K562 (cell line): ENCODE measurements at regions not wholly inside any gene's neighbourhood (a gene's known extent, or its start where the extent isn't known, plus 50 kb on each side); places are given as distances from the start of the nearest gene placed in this dataset.

ENCODE experiments used
- CBX3 ChIP-seq, 2 experiments: IDR thresholded peaks; 1 replicate in 1 of 2; 2 replicates in 1 of 2; pipeline ENCODE4 v1.6.1; 2012; ENCODE audit warnings: inconsistent platforms in 2 of 2, low read length in 2 of 2, borderline replicate concordance in 1 of 2, control low read depth in 1 of 2
- CC2D1A ChIP-seq: fragments of 450-650 bp; IDR thresholded peaks from 2 replicates; pipeline ENCODE4 v1.6.1; 2017; ENCODE audit warnings: mild to moderate bottlenecking
- CTBP1 ChIP-seq: fragments of 450-650 bp; IDR thresholded peaks from 2 replicates; pipeline ENCODE4 v1.6.1; 2016; ENCODE audit warnings: borderline replicate concordance
- DMBX1 ChIP-seq: fragments of 250-450 bp; sonication (Bioruptor Pico); IDR thresholded peaks from 2 replicates; pipeline ENCODE4 v1.8.0; 2022; ENCODE audit warnings: inconsistent platforms, mild to moderate bottlenecking, moderate library complexity, borderline replicate concordance
- JUN ChIP-seq, 2 experiments: sonication (generic) in 1 of 2; formaldehyde crosslinking in 1 of 2; IDR thresholded peaks; 2 replicates each; pipeline versions ENCODE4 v1.6.1 to v1.8.0; 2012 to 2022; ENCODE audit warnings: borderline replicate concordance in 2 of 2, mild to moderate bottlenecking in 2 of 2, improper control_type of control experiment in 1 of 2, low read depth in 1 of 2, low read length in 1 of 2, missing genetic modification reagents in 1 of 2
- KDM1A ChIP-seq, 2 experiments: fragments of 450-650 bp; IDR thresholded peaks; 2 replicates each; pipeline ENCODE4 v1.6.1; 2016; ENCODE audit warnings: mild to moderate bottlenecking in 2 of 2
- KLF16 ChIP-seq: IDR thresholded peaks from 2 replicates; pipeline ENCODE4 v1.6.1; 2016; ENCODE audit warnings: antibody characterized with exemption
- RHOXF2B ChIP-seq: fragments of 250-450 bp; sonication (Bioruptor Pico); conservative IDR thresholded peaks from 2 replicates; pipeline ENCODE4 v1.5.1; 2021
- TEAD4 ChIP-seq, 2 experiments: sonication (generic) in 1 of 2; formaldehyde crosslinking in 1 of 2; IDR thresholded peaks; 2 replicates each; pipeline versions ENCODE4 v1.6.1 to v1.8.0; 2012 to 2022; ENCODE audit warnings: borderline replicate concordance in 1 of 2, inconsistent platforms in 1 of 2, low read length in 1 of 2, mild to moderate bottlenecking in 1 of 2, missing genetic modification reagents in 1 of 2
- ZNF134 ChIP-seq: fragments of 250-450 bp; sonication (Bioruptor Pico); conservative IDR thresholded peaks from 2 replicates; pipeline ENCODE4 v1.4.0; 2020
- ZNF311 ChIP-seq: fragments of 250-450 bp; sonication (Bioruptor Pico); IDR thresholded peaks from 2 replicates; pipeline ENCODE4 v1.4.0; 2020; ENCODE audit warnings: mild to moderate bottlenecking, moderate library complexity
- ZNF347 ChIP-seq: fragments of 450-650 bp; formaldehyde crosslinking; IDR thresholded peaks from 2 replicates; pipeline ENCODE4 v1.4.0; 2020; ENCODE audit warnings: low read depth, mild to moderate bottlenecking, moderate library complexity
- ZNF644 ChIP-seq: fragments of 200-800 bp; sonication (Bioruptor generic); IDR thresholded peaks from 2 replicates; pipeline ENCODE4 v1.6.1; 2016; ENCODE audit warnings: low read depth, missing genetic modification characterization, missing compliant biosample characterization
- TF ChIP-seq, protein P1 (sequence below): fragments of 200-800 bp; sonication (Bioruptor generic); IDR thresholded peaks from 2 replicates; pipeline ENCODE4 v1.6.1; 2016; ENCODE audit warnings: missing genetic modification characterization, missing compliant biosample characterization
- TF ChIP-seq, protein P2 (sequence below): fragments of 450-650 bp; formaldehyde crosslinking; IDR thresholded peaks from 2 replicates; pipeline ENCODE4 v1.4.0; 2022; ENCODE audit warnings: missing genetic modification characterization
- TF ChIP-seq, protein P3 (sequence below), 2 experiments: fragments of 450-650 bp; IDR thresholded peaks; 2 replicates each; pipeline ENCODE4 v1.6.1; 2018; ENCODE audit warnings: mild to moderate bottlenecking in 2 of 2, low read depth in 1 of 2; ENCODE audit not compliant: partially characterized antibody in 2 of 2

DNA sequence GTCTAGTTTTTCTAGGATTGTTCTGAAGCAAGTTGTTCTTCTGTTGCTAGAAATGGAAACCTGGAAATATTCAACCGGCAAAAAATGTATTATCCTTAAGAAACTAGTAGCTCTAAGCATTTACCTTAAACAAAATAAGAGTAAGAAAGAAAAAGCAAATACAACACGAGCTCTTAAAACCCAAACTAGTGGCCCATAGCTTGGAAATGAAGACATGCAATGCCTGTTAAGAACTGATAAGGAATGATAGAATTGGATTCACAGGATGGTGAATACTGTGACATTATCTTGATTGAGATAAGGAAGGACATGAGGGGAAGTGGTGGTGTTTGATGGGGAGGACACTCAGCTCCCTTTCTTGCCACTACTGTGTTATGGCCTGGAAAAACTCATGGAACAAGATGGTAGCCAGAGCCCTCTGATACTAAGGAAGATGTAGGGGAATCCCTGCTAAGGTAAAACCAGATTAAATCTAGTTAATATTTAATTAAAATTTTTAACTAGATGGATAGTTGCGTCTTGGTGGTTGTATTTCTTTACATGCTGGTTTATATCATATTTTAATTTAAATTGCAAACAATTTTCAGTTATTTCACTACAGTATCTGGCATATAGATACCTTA, 193.8 kb downstream of the LPIN1 start (continued):
- peak; percentile 45; the same call in 1 of the 2 replicates for TF ChIP-seq DMBX1 (CRISPR knock-in tag)
- TF ChIP-seq ZNF311 (CRISPR knock-in tag) = peak; percentile 71; the same call in 1 of the 2 replicates
- peak; percentile 92 for TF ChIP-seq KLF16
- no peak for TF ChIP-seq RHOXF2B (CRISPR knock-in tag)
- TF ChIP-seq JUN (IDR thresholded peaks at IDR 0.05; ENCODE audit: borderline replicate concordance, low read depth, low read length) = peak; percentile 70
- no peak for TF ChIP-seq JUN (CRISPR knock-in tag; IDR thresholded peaks at IDR 0.05; ENCODE audit: borderline replicate concordance)
- no peak for TF ChIP-seq ZNF347 (CRISPR knock-in tag)
- peak; percentile 41; the same call in 1 of the 2 replicates for TF ChIP-seq ZNF134 (CRISPR knock-in tag)
- TF ChIP-seq KDM1A (IDR thresholded peaks at IDR 0.05) = peak; percentile 93 to 95
- TF ChIP-seq CBX3 (IDR thresholded peaks at IDR 0.05; ENCODE audit: borderline replicate concordance in 1 of 2, low read length in 2 of 2) = peak in 1 of 2 experiments; percentile 8; a peak in 1 of 3 replicates
- TF ChIP-seq, protein P1, sequence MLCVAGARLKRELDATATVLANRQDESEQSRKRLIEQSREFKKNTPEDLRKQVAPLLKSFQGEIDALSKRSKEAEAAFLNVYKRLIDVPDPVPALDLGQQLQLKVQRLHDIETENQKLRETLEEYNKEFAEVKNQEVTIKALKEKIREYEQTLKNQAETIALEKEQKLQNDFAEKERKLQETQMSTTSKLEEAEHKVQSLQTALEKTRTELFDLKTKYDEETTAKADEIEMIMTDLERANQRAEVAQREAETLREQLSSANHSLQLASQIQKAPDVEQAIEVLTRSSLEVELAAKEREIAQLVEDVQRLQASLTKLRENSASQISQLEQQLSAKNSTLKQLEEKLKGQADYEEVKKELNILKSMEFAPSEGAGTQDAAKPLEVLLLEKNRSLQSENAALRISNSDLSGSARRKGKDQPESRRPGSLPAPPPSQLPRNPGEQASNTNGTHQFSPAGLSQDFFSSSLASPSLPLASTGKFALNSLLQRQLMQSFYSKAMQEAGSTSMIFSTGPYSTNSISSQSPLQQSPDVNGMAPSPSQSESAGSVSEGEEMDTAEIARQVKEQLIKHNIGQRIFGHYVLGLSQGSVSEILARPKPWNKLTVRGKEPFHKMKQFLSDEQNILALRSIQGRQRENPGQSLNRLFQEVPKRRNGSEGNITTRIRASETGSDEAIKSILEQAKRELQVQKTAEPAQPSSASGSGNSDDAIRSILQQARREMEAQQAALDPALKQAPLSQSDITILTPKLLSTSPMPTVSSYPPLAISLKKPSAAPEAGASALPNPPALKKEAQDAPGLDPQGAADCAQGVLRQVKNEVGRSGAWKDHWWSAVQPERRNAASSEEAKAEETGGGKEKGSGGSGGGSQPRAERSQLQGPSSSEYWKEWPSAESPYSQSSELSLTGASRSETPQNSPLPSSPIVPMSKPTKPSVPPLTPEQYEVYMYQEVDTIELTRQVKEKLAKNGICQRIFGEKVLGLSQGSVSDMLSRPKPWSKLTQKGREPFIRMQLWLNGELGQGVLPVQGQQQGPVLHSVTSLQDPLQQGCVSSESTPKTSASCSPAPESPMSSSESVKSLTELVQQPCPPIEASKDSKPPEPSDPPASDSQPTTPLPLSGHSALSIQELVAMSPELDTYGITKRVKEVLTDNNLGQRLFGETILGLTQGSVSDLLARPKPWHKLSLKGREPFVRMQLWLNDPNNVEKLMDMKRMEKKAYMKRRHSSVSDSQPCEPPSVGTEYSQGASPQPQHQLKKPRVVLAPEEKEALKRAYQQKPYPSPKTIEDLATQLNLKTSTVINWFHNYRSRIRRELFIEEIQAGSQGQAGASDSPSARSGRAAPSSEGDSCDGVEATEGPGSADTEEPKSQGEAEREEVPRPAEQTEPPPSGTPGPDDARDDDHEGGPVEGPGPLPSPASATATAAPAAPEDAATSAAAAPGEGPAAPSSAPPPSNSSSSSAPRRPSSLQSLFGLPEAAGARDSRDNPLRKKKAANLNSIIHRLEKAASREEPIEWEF (CRISPR knock-in tag) = peak; percentile 53; the same call in 1 of the 2 replicates
- TF ChIP-seq CC2D1A = peak; percentile 71
- peak; percentile 90 for TF ChIP-seq ZNF644 (tag)
- TF ChIP-seq, protein P2, sequence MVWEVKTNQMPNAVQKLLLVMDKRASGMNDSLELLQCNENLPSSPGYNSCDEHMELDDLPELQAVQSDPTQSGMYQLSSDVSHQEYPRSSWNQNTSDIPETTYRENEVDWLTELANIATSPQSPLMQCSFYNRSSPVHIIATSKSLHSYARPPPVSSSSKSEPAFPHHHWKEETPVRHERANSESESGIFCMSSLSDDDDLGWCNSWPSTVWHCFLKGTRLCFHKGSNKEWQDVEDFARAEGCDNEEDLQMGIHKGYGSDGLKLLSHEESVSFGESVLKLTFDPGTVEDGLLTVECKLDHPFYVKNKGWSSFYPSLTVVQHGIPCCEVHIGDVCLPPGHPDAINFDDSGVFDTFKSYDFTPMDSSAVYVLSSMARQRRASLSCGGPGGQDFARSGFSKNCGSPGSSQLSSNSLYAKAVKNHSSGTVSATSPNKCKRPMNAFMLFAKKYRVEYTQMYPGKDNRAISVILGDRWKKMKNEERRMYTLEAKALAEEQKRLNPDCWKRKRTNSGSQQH (CRISPR knock-in tag) = 0 out of 2 replicates have a peak, but pooled peaks have one; percentile 37
- peak; percentile 94 for TF ChIP-seq CTBP1
- TF ChIP-seq, protein P3, sequence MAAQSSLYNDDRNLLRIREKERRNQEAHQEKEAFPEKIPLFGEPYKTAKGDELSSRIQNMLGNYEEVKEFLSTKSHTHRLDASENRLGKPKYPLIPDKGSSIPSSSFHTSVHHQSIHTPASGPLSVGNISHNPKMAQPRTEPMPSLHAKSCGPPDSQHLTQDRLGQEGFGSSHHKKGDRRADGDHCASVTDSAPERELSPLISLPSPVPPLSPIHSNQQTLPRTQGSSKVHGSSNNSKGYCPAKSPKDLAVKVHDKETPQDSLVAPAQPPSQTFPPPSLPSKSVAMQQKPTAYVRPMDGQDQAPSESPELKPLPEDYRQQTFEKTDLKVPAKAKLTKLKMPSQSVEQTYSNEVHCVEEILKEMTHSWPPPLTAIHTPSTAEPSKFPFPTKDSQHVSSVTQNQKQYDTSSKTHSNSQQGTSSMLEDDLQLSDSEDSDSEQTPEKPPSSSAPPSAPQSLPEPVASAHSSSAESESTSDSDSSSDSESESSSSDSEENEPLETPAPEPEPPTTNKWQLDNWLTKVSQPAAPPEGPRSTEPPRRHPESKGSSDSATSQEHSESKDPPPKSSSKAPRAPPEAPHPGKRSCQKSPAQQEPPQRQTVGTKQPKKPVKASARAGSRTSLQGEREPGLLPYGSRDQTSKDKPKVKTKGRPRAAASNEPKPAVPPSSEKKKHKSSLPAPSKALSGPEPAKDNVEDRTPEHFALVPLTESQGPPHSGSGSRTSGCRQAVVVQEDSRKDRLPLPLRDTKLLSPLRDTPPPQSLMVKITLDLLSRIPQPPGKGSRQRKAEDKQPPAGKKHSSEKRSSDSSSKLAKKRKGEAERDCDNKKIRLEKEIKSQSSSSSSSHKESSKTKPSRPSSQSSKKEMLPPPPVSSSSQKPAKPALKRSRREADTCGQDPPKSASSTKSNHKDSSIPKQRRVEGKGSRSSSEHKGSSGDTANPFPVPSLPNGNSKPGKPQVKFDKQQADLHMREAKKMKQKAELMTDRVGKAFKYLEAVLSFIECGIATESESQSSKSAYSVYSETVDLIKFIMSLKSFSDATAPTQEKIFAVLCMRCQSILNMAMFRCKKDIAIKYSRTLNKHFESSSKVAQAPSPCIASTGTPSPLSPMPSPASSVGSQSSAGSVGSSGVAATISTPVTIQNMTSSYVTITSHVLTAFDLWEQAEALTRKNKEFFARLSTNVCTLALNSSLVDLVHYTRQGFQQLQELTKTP (IDR thresholded peaks at IDR 0.05; ENCODE audit: low read depth in 1 of 2, partially characterized antibody in 2 of 2) = peak in 1 of 2 experiments; percentile 39
- peak; percentile 97 for TF ChIP-seq TEAD4 (IDR thresholded peaks at IDR 0.05; ENCODE audit: low read length)
- TF ChIP-seq TEAD4 (CRISPR knock-in tag; IDR thresholded peaks at IDR 0.05; ENCODE audit: borderline replicate concordance) = no peak
